ENCODE measurements at regions not wholly inside any gene's neighbourhood (a gene's known extent, or its start where the extent isn't known, plus 50 kb on each side); places are given as distances from the start of the nearest gene placed in this dataset.

DNA sequence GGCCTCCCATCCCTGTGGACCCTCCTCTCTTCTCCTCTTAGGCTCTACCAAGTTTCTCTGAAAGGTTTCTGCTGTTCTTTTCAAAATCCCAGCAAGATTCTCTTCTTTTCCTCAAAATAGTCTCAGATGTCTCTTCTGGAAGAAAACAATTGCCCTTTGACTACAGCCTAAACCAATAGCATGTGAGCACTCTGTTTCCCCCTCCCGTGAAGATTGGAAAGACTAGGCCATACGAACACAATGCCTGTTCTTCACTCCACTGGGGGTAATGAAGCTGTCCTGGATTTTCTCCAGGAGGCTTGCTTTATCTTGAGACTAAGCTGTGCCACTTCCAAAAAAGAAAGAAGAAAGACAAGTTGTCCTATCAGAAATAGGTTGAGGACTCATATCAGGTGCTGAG lies 178.7 kb upstream of the MCTP2 start:
- no peak for DNase-seq

GRCh38 chr15:94047566-94047965 lies 183.8 kb upstream of the MCTP2 start:
- no peak for DNase-seq

- DNase-seq: no peak
Measured at GRCh38 chr15:94042180-94042928, 189.0 kb upstream of the MCTP2 start.

DNA sequence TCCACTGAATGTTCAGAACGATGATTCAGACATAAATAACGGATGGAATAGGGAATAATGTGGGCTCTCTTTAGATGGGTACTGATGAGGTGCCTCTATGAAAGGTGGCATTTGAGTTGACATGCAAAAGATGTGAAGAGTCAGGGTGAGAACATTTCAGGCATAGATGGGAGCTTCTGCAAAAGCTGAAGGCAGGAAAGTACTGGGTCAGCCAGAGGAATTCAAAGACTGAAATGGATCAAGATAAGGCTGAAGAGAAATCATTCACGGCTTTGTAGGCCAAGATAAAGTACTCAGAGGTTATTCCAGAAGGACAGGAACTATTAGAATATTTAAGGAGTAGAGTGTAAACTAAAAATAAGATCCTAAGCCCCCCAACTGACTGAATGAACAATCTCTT lies 189.6 kb upstream of the MCTP2 start:
- no peak for DNase-seq

DNA sequence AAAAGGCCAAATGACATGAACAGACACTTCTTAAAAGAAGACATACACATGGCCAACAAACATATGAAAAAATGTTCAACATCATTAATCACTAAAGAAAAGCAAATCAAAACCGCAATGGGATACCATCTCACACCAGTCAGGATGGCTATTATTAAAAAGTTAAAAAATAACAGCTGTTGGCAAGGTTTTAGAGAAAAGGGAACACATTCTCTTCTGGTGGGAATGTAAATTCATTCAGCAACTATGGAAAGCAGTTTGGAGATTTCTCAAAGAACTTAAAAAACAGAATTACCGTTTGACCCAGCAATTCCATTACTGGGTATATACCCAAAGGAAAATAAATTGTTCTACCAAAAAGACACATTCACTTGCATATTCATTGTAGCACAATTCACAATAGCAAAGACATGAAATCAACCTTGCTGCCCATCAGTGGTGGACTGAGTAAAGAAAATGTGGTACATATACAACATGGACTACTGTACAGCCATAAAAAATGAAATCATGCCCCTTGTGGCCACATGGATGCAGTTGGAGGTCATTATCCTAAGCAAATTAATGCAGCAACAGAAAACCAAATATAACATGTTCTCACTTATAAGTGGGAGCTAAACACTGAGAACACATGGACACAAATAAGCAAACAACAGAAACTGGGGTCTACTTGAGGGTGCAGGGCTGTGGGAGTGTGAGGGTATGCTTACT lies 190.7 kb upstream of the MCTP2 start:
- DNase-seq: no peak

DNA sequence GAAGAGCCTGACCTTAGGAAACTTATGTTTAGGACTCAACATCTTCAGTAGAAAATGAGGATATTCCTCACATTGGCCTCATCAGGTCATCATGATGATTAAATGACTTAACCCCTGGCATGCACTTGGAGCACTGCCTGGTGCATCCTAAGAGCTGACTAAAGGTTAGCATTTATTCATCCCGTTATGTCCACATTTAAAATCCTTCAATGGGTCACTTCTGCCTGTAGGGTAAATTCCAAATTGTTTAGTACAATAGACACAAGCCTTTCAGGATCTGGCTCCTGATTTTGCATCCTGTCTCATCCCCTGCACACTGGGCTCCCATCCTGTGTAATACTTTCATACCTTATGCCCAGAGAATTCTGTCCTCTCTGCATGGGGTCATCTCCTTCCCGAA lies 195.2 kb upstream of the MCTP2 start:
- no peak for DNase-seq

DNA sequence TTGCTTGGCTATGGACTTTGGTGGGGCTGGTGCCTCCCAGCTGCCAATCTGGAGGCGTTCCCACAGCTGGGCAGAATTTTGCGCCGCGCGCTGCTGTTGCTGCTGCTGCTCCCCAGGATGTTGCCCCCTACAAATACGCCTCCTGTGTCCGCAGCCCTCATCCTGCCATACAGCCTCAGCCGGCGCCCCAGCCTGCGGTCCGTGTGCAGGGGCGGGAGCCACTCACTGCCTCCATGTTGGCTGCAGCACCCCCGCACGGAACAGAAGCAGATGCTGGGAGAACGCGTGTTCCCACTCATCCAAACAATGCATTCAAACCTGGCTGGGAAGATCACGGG lies 197.7 kb upstream of the MCTP2 start:
- DNase-seq: no peak

DNA sequence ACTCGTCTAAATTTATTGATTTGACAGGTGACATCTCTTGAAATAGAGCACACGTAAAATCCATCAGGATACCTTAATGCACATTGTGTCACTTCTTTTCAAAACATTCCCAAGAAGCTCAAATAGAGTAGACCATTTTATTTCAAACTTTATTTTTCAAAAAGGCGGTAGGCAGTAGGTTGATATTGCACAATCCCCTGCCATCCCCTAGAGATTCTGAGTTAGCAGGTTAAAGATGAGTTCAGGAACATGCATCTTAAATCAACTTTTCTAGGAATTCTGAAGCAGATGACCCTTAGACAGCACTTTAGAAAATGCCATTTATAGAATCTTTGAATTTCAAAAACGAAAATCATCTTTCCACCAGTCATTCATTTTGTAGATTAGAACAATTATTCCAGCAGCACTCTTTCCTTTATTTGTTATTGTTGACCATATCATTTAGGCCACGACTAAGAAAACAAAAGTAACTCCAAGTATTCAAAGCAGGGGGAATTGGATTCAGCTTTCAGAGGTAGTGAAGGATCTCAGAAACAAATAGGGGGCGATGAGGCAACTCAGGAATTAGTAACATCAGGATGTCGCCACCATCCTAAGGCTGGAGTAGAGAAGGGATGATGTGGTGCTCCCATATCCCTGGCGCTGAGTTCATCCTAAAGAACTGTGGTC lies 198.2 kb upstream of the MCTP2 start:
- DNase-seq: no peak

DNA sequence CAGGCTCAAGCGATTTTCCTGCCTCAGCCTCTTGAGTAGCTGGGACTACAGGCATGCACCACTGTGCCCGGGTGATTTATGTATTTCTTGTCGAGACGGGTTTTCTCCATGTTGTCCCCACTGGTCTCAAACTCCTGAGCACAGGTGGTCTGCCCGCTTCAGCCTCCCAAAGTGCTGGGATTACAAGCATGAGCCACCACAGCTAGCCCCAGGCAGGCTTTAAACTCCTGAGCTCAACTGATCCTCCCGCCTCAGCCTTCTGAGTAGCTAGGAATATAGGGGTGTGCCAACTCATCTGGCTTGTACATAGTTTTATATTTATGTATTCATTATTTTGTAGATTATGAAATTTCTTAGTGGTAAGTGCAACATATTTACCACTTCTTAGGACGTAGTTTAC lies 198.8 kb upstream of the MCTP2 start:
- DNase-seq: no peak

- no peak for DNase-seq
Measured at GRCh38 chr15:94031072-94031471, 200.3 kb upstream of the MCTP2 start.

- DNase-seq: no peak
Measured at GRCh38 chr15:94029495-94029894, 201.9 kb upstream of the MCTP2 start.

DNA sequence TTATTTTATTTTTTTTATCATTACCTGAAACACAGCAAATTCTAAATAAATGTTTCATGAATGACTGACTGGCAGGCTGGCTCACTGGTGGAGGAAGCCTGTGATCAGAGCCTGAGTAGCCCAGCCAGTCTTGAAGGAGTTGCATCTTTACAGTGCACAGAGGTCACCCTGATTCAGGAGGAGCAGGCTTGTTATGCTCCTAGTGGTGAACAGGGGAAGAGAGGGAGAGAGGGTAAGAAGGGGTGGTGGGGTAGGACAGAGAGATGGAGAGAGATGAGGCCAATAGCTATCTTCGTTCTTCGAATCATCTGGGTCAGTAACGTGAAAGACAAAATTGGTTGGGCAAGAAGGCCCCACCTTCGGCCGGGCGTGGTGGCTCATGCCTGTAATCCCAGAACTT lies 202.6 kb upstream of the MCTP2 start:
- no peak for DNase-seq

DNA sequence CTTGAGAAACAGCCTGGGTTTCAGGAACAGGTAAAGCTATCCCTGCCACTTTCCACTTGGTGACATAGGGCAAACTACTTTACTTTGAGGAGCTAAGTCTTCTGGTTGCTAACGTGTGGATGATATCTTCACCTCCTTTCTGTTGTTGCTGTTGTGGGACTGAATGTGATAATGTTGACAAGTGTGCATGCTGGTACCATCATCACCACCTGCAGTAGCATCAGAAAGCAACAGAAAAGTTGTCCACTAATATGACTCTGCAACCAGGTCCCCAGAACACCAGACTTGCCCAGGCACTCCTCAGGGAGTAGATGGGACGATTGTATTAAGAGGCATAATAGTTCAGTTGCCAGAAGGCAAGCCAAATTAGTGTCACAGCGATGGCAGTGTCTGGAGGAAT lies 203.2 kb upstream of the MCTP2 start:
- no peak for DNase-seq

DNA sequence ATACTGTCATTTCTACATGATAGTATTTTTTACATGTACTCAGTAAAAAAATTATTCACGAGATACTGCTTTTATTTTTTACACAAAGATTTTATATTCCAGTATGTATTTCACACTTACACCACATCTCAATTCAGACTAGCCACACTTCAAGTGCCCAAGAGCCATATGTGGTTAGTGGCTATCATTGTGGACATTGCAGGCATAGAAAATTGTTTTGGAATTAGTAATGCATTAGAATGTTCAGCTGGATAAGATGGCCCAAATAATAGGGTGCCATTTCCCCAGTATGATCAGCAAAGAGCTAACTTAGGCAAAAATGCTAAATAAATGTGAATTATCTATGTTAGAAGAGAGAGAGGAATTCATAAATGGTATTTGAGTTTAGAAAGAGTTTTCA lies 203.8 kb upstream of the MCTP2 start:
- DNase-seq: no peak

GRCh38 chr15:94026458-94027304 lies 204.7 kb upstream of the MCTP2 start:
- DNase-seq: no peak

DNA sequence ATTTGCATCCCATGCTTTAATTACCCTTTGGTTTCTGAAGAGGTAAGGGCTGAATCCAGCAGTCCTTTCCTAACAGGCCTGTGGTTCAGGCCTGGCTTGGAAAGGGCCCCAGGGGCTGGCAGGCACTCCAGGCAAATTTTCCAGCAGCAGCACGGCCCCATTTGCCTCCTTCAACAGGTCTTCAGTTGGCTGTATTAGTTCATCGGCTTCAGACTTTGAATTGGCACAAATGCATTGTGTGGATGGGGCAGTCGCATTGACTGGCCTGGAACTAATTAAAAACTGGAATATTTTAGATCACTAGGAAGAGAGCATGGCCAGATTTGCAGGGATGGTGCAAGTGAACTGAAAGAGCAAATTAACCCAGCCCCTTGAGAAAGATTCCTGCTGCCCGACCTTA lies 207.8 kb upstream of the MCTP2 start:
- peak; percentile 61 to 74 for DNase-seq

DNA sequence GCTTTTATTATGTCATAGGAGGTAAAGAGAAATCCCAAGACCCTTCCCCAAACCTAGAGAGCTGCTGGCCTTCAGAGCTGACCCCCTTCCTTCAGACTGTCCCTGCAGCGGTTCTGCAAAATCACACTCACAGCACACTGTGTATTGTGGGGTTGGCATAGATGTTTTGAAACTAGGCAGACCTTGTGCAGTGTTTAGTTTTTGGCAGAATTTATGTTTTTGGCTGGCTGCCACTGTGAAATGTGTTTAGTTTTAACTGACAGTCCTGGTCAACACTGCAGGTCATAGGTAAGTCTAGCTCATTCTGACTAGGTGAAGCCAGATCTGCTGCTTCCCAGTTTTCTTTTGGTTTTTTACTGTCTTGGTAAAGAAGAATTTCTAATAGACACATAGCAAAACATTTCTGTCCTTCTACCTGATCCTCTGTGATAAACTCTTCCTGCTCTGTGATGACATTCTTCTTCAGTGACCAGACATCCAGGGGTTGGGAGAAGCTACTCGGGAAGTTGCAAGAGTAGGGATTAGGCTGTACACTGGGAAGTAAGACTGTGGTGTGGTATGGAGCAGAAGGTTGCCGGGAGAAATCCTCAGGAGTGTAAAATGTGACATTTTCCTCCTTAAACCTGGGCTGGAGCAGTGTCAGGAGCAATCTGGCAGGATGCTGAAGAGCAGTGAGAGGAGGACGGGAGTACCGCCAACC lies 209.6 kb upstream of the MCTP2 start:
- DNase-seq: no peak

GRCh38 chr15:94019062-94019461 lies 212.3 kb upstream of the MCTP2 start:
- no peak for DNase-seq

DNA sequence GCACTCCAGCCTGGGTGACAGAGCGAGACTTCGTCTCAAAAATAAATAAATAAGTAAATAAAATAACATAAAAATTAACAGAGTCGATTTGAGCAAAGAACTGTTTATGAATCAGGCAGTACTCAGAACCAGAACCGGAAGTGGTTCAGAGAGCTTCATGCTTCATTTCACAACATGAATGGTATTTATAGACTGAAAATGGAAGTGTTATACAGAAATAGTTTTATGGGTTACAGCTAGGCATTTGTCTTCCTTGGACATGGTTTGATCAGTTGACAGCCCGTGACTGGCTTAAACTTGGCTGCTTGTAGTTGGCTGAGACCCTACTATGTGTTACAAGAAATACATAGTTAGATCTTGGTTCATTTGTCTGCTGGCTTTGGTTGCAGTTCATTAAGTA lies 216.0 kb upstream of the MCTP2 start:
- no peak for DNase-seq

DNA sequence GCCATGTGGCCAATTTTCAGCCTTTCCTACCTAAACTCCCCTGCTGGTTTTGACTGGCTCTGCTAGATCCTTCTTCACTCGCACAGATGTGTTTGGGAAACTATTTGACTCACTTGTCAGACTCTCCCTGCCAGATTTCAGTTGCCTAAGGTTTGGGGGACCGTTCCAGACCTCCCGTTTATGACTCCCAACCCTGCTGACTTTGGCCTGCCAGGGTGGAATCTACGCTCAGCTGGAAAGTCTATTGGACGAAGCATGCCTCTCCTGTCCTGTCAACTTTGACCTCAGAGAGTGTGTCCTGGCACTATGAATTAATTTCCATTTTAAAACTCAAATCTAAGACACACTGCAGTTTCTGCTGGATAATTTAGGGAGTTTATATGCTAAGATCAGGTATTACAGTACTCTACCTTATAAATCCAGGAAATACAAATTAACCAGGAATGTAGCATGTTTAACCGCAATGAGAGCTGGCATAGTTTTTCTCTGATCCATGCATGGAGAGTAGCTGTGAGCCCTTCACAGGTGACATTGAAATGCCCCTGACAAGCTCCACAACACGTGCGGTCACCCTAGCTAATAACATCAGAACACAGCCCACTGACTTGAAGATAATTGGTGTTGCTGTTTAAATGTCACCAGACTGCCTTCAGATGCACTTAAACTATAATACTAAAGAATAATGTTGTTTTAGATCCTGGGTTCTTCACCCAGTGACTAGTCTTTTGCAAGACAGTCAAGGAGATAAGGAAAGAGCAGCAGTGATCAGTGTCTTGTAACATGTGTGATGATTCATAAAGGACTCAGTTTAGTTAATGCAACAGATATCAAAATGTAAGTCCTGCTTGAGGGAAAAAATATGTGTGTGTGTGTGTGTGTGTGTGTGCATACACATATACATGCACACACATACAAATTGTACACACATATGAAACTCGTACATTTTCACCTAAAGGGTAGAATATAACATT lies 223.0 kb upstream of the MCTP2 start:
- DNase-seq: no peak

GRCh38 chr15:94004697-94005096 lies 226.7 kb upstream of the MCTP2 start:
- no peak for DNase-seq

DNA sequence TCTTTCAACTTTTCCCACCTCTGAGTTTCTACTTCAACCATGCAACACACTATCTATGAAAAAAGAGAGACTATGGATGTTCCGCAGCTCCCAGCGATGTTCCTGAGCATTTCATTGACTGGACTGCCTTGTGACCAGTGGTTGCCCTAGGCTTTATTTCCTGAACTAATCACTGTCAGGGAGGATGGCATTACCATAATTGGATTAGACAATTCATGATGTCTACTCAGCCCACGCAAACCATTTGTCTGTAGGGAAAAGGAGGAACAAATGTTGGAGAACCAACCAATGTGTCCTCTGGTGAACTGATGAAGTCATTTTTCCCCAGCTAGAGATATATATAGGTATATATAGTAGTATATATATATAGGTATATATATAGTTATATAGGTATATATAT lies 229.3 kb upstream of the MCTP2 start:
- DNase-seq: no peak
